NT2/D1 (cell line): ENCODE measurements at regions not wholly inside any gene's neighbourhood (a gene's known extent, or its start where the extent isn't known, plus 50 kb on each side); places are given as distances from the start of the nearest gene placed in this dataset.
"Not testable (repeated sequence)": the region's sequence is repeated elsewhere in the genome, so short reads cannot be mapped to it uniquely, and the experiment has no call there.

Experiments used
- DNase-seq: peaks from one replicate; pipeline ENCODE4 v3.0.0-alpha.2; 2011; ENCODE audit warnings: low read depth, low spot score
- H3K27me3 ChIP-seq: 2 replicates; pipeline ENCODE4 v1.6.0; 2011; ENCODE audit warnings: mild to moderate bottlenecking; ENCODE audit not compliant: insufficient read length, insufficient read depth
- H3K36me3 ChIP-seq: 2 replicates; pipeline ENCODE4 v1.6.1; 2011; ENCODE audit warnings: mild to moderate bottlenecking, low read length, mixed read lengths; ENCODE audit not compliant: insufficient read depth, insufficient read length
- H3K4me1 ChIP-seq: 2 replicates; pipeline ENCODE4 v1.5.1; 2011; ENCODE audit not compliant: insufficient read depth, insufficient read length
- H3K4me3 ChIP-seq: 2 replicates; pipeline ENCODE4 v1.5.1; 2011; ENCODE audit warnings: low read depth; ENCODE audit not compliant: insufficient read length
- H3K9ac ChIP-seq: 2 replicates; pipeline ENCODE4 v1.6.0; 2011; ENCODE audit warnings: low read depth; ENCODE audit not compliant: insufficient read length
- H3K9me3 ChIP-seq: 2 replicates; pipeline ENCODE4 v1.5.1; 2011; ENCODE audit warnings: mild to moderate bottlenecking, low read length; ENCODE audit not compliant: insufficient read depth
- SUZ12 ChIP-seq: IDR thresholded peaks from 2 replicates; pipeline ENCODE4 v1.6.1; 2011; ENCODE audit not compliant: insufficient read length, insufficient read depth; ENCODE audit errors: extremely low read depth
- YY1 ChIP-seq: IDR thresholded peaks from 2 replicates; pipeline ENCODE4 v1.6.1; 2011; ENCODE audit not compliant: insufficient read length, insufficient read depth
- ZNF274 ChIP-seq: IDR thresholded peaks from 2 replicates; pipeline ENCODE4 v1.6.1; 2011; ENCODE audit warnings: mild to moderate bottlenecking, low read depth, low read length

DNA sequence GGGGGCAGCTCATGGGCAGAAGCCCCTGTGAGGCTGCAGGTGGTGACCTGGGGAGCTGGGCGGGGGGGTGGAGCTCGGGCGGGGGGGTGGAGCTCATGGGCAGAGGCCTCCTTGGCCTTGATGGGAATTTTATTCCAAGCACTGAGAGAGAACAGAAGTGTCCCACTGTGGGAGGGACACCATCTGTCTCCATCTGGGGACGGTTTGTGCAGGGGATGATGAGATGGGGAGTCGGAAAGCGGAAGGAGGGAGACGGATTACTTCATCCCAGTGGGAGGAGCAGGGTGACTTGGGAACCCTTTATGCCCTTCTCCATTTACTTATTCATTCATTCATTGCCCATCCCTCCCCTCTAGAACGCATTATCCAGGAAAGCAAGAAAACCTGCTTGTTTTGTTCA lies 304.7 kb downstream of the ADGRD1 start:
- H3K4me1 ChIP-seq: peaks cover 3% of the 10 kb centered on the region
- no peaks in the 10 kb centered on the region for H3K27me3 ChIP-seq
- no peak for DNase-seq
- H3K4me3 ChIP-seq: no peak overlapping the region
- H3K9ac ChIP-seq: no peak overlapping the region
- H3K9me3 ChIP-seq: peaks cover 8% of the 10 kb centered on the region; the same call in 1 of the 2 replicates
- H3K36me3 ChIP-seq: no peaks in the 10 kb centered on the region
- TF ChIP-seq SUZ12: no peak
- TF ChIP-seq YY1: no peak
- TF ChIP-seq ZNF274: no peak

DNA sequence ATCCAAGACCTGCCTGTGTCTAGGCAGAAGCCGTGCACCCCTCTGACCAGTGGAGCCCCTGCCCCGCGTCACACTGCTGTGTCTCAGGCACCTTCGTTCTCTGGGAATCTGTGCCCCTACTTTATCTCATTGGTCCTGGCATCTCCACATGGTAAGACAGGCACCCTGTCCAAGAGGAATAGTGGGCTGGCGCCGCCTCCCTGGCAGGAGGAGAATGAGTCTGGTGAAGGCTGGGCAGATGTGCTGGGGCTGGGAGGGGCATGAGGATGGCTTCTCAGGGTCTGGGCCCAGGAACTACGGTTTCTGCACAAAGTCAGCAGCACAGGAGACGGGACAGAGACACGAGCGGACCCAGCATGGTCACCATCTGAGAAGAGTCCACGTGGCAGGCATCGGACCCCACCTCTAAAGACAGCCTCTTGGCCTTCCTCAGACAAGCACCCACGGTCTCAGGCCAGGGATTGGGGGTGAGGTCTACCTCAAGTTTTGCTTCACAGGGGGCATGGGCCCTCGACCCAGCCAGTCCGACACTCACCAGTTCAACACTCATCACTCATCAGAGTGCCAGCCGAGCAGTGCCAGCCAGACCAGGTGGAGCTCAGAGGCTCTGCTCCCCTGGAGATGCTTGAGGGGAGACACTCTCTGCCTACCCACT lies 306.7 kb downstream of the ADGRD1 start:
- TF ChIP-seq SUZ12 (no peak), ZNF274 (no peak), YY1 (no peak)
- no peak overlapping the region for H3K4me3 ChIP-seq
- H3K27me3 ChIP-seq: no peaks in the 10 kb centered on the region
- peaks cover 5% of the 10 kb centered on the region for H3K4me1 ChIP-seq
- H3K9me3 ChIP-seq: peaks cover 8% of the 10 kb centered on the region; the same call in 1 of the 2 replicates
- no peak overlapping the region for H3K9ac ChIP-seq
- no peaks in the 10 kb centered on the region for H3K36me3 ChIP-seq
- no peak for DNase-seq

DNA sequence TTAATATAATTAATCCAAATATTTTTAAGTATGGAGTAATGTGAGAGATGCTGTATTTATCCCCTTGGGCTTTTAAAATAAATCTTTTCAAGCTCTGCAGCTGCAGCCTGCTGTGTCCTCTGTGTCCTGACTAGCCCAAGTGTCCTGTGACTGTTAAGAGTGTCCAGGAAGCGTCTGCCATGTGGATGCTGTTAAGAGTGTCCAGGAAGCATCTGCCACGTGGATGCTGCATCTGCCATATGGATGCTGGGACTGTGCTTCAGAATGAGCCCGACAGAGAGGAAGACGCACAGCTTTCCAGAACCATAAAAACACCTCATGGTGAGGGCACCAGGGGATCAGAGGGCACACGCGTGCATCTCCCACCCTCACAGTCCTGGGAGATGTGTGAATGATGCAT lies 307.2 kb downstream of the ADGRD1 start:
- H3K27me3 ChIP-seq: no peaks in the 10 kb centered on the region
- DNase-seq: no peak
- H3K4me3 ChIP-seq: no peak overlapping the region
- no peaks in the 10 kb centered on the region for H3K36me3 ChIP-seq
- H3K4me1 ChIP-seq: peaks cover 3% of the 10 kb centered on the region
- TF ChIP-seq ZNF274 (no peak), SUZ12 (no peak), YY1 (no peak)
- peaks cover 8% of the 10 kb centered on the region; the same call in 1 of the 2 replicates for H3K9me3 ChIP-seq
- no peak overlapping the region for H3K9ac ChIP-seq

DNA sequence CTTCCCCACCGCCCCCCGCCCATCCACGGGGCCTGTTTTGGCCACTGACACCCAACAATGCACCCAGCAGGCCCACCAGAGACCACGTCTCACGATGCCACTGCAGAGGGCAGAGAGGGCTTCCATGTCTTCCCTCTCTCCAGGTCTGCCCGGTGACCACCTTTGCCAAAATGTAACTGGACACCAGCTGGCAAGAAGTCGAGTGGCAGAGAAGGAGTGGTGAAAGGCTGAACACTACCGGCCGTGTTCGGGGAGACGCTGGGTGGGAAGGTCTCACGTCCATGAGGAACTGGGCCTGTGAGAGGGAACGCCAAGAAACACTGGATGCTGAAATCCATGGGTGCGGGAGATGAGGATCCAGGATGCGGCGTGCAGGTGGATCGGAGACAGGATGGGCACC lies 308.2 kb downstream of the ADGRD1 start:
- TF ChIP-seq ZNF274 (no peak), SUZ12 (no peak), YY1 (no peak)
- H3K9me3 ChIP-seq: no peaks in the 10 kb centered on the region
- DNase-seq: no peak

DNA sequence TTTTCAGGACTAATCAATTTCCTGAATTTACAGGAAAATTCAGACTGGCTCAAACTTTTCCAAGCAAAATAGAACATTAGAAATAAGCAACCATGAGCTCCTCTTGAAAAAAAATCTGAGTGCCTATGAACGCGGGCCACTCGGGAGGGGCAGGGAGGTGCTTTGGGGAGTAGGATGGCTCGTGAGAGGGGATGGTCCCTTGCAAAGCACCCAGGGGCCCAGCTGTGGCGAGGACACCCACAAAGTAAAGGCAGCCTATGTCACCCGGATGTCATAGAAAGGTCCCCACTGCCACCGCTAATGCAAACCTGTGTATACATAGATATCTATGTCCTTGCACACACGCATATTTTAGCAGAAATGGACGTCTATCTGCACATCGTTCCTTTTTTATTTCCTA lies 309.9 kb downstream of the ADGRD1 start:
- Histone ChIP-seq H3K9ac (no peak overlapping the region), H3K36me3 (no peaks in the 10 kb centered on the region), H3K4me1 (peaks cover 5% of the 10 kb centered on the region), H3K9me3 (no peaks in the 10 kb centered on the region), H3K4me3 (no peak overlapping the region), H3K27me3 (no peaks in the 10 kb centered on the region)
- no peak for DNase-seq
- no peak for TF ChIP-seq YY1

More for the DNA sequence above, 308.2 kb downstream of the ADGRD1 start:
- no peak overlapping the region for H3K9ac ChIP-seq
- H3K4me3 ChIP-seq: no peak overlapping the region
- H3K36me3 ChIP-seq: no peaks in the 10 kb centered on the region
- peaks cover 5% of the 10 kb centered on the region for H3K4me1 ChIP-seq
- H3K27me3 ChIP-seq: no peaks in the 10 kb centered on the region

DNA sequence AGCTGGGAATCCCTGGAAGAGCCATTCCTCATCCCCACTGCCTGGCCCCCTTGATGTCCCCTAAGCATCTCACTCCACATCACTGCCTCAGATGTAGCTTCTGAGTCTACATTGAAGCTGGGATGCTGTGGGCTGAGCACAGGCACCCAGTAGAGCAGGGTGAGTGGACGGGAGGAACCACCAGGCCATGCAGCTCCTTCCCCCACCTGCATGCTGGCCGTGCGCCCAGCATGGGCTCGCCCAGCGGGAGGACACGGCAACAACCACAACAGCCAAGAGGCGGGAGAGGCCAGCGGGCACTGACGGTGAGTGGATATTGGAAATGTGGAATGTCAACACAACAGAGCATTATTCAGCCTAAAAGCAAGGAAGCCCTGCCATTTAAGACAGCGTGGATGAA lies 310.9 kb downstream of the ADGRD1 start:
- Histone ChIP-seq H3K9me3 (no peaks in the 10 kb centered on the region), H3K4me1 (peaks cover 5% of the 10 kb centered on the region), H3K4me3 (no peak overlapping the region), H3K36me3 (no peaks in the 10 kb centered on the region), H3K27me3 (no peaks in the 10 kb centered on the region), H3K9ac (no peak overlapping the region)
- no peak for DNase-seq
- no peak for TF ChIP-seq SUZ12
- no peak for TF ChIP-seq YY1
- TF ChIP-seq ZNF274: no peak

DNA sequence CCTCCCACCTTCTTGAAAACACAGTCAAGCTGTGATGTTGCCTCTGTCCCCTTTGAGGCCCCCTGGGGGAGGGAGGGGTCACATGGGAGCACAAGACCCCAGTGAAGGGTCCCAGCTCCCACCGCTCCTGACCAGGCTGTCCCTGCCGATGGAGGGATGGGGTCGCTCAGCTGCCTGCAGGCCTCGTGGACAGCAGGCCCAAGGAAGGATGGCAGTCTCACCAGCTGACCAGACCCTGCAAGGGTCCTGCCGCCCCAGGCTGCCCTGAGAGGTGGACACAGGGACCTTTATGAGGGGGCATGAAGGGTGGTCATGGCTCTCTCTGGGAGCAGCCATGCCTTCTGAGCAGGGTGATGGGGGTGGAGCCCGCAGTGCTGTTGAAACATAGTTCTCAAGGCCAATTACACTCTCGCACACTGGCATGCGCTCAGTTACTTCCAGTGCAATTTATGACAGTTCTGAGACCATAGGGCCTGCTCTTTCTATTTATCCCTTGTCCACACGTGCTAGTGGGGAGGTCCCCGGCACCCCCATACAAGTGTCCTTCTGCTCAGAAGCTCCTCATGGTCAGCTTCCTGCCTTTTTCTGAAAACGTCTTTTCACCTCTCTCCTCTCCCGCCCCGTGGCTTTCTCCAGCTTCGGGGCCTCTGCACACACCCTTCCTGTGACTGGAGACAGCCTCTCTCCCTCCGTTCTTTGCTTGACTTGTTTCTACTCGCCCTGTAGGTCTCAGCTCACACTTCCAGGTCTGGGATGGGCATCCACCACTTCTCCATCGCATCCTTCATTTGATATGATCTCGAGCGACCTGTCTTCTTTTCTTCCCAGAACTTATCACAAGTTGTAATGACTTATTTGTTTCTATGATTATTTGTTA lies 313.1 kb downstream of the ADGRD1 start:
- Histone ChIP-seq H3K4me1 (peaks cover 5% of the 10 kb centered on the region), H3K9ac (no peak overlapping the region), H3K36me3 (no peaks in the 10 kb centered on the region), H3K27me3 (no peaks in the 10 kb centered on the region), H3K9me3 (no peaks in the 10 kb centered on the region), H3K4me3 (no peak overlapping the region)
- DNase-seq: no peak
- no peak for TF ChIP-seq ZNF274
- no peak for TF ChIP-seq SUZ12
- TF ChIP-seq YY1: no peak

DNA sequence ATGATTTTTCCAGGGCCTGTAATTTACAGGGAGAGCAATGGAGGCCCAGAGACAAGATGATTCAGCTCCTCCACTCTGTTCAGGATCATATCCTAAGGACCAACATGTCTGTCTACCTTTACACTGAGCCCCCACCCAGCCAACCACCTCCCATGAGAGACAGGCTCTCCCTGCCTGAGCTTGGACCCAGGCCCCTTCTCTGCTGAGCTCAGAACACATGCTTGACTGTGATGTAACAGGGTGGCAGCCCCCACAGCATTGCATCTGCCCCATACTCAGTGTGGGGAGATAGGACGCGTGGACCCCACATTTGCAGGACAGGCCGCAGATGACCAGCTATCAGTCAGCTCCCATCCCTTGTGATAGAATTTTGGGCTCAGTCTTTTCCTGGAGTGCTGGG lies 313.9 kb downstream of the ADGRD1 start:
- H3K9ac ChIP-seq: no peak overlapping the region
- no peaks in the 10 kb centered on the region for H3K36me3 ChIP-seq
- no peak for TF ChIP-seq SUZ12
- no peak for TF ChIP-seq YY1
- no peak for TF ChIP-seq ZNF274
- DNase-seq: no peak
- no peaks in the 10 kb centered on the region for H3K27me3 ChIP-seq
- H3K9me3 ChIP-seq: no peaks in the 10 kb centered on the region
- no peak overlapping the region for H3K4me3 ChIP-seq
- H3K4me1 ChIP-seq: peaks cover 5% of the 10 kb centered on the region

DNA sequence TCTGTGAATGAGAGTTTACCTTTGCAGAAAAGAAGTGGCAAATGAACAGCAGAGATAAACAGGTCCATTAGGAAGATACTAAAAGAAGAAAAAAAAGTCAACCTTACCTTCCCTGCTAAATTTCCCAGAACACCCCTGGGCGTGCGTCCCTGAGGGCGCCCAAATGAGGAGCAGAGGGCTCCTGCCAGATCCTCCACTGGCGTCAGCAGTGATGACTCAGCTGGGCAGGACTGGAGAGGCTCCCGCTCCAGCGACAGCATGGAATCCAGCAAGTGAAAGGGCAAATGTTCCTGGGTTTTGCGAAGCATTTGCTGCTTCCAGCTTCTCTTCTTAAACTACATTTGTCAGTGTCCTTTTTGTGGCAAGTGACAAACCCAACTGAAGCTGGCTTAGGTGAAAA lies 314.4 kb downstream of the ADGRD1 start:
- H3K9me3 ChIP-seq, H3K4me1 ChIP-seq, DNase-seq, H3K9ac ChIP-seq, H3K4me3 ChIP-seq, H3K27me3 ChIP-seq, H3K36me3 ChIP-seq: not testable (repeated sequence)

DNA sequence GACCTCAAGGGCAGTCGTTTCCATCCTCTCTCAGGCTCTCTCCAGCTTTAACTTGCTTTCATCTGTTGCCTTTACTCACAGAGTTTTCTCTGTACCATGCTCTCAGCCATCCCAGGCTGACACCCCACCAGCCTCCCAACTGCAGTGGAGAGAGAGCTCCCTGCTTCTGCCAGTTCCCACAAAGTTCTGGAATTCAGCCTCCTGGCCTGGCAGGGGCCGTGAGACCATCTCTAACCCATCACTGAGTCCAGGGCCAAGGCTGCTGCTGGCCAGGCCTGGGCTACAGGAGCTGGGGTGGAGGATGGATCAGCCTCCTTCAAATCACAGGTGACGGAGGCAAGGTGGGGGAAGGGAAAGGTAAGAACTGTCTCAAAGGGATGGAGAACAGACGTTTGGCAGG lies 314.9 kb downstream of the ADGRD1 start:
- not testable (repeated sequence) for H3K4me1 ChIP-seq, DNase-seq, H3K9ac ChIP-seq, H3K27me3 ChIP-seq, H3K36me3 ChIP-seq, H3K9me3 ChIP-seq, H3K4me3 ChIP-seq
